ENCODE measurements at regions not wholly inside any gene's neighbourhood (a gene's known extent, or its start where the extent isn't known, plus 50 kb on each side); places are given as distances from the start of the nearest gene placed in this dataset.

- TF ChIP-seq CTCF (IDR thresholded peaks at IDR 0.05; ENCODE audit: extremely low read depth in 1 of 2, insufficient read depth in 1 of 2, low read depth in 1 of 2, low read length in 2 of 2) (no peak), MYC (IDR thresholded peaks at IDR 0.05; ENCODE audit: low read depth, low read length) (no peak)
These were observed 701.0 kb upstream of the PITX2 start for GRCh38 chr4:111323916-111324315.

Data from endothelial cell of umbilical vein (primary cell).